HepG2 (cell line): ENCODE measurements at regions not wholly inside any gene's neighbourhood (a gene's known extent, or its start where the extent isn't known, plus 50 kb on each side); places are given as distances from the start of the nearest gene placed in this dataset.

Experiments
- ATAC-seq: fragments of 200-7000 bp; cut with Tn5 transposase; 3 replicates; pipeline ENCODE4 v1.9.1; 2020; ENCODE audit warnings: mild to moderate bottlenecking, moderate library complexity
- BruUV-seq: library from RNA; stranded (reverse); fragments of 400-500 nt; replicated peaks from 2 replicates; lab custom pipeline; 2021; lab: Mats Ljungman, UMichigan
- CTCF ChIA-PET: fragments of 300-600 bp; formaldehyde crosslinking; extraction: SDS; loops from one replicate; lab custom pipeline; 2021; ENCODE audit warnings: low total read pairs, inconsistent platforms, low intra/inter-chr PET ratio; lab: Yijun Ruan, JAX
- POLR2A ChIA-PET: fragments of 350-600 bp; sonication (Branson Sonifier 250); formaldehyde crosslinking; loops from one replicate; lab custom pipeline; 2020; ENCODE audit warnings: antibody characterized with exemption, inconsistent platforms; lab: Yijun Ruan, JAX
- DNase-seq: peaks from one replicate; pipeline ENCODE4 v3.0.0-alpha.2; 2015; ENCODE audit warnings: low spot score
- FAIRE-seq: peaks from 3 replicates; lab custom pipeline; 2011; peaks lifted over from hg19 to GRCh38; lab: Jason Lieb, UNC
- H2AFZ ChIP-seq: one replicate; pipeline ENCODE4 v1.6.1; 2011; ENCODE audit warnings: low read length, inconsistent platforms
- H3K27ac ChIP-seq: fragments of 300-600 bp; 3 replicates; pipeline ENCODE4 v1.8.0; 2011; ENCODE audit warnings: mixed run types, mild to moderate bottlenecking, mixed read lengths, low read length, inconsistent platforms; ENCODE audit not compliant: insufficient read depth; ENCODE audit errors: extremely low read length
- H3K27me3 ChIP-seq, 2 experiments: fragments of 200-600 bp in 1 of 2; 2 replicates in 1 of 2; 3 replicates in 1 of 2; pipeline versions ENCODE4 v1.6.0 to v1.8.0; 2011; ENCODE audit warnings: low read length in 2 of 2, mild to moderate bottlenecking in 2 of 2, moderate library complexity in 2 of 2, inconsistent platforms in 1 of 2; ENCODE audit not compliant: insufficient read depth in 2 of 2, control insufficient read depth in 1 of 2
- H3K36me3 ChIP-seq, 2 experiments: fragments of 200-600 bp in 1 of 2; replicated peaks in 1 of 2; 2 replicates in 1 of 2; 3 replicates in 1 of 2; pipeline versions ENCODE4 v1.5.1 to v1.8.0; 2011; ENCODE audit warnings: low read length in 2 of 2, inconsistent platforms in 1 of 2; ENCODE audit not compliant: insufficient read depth in 2 of 2, control insufficient read depth in 1 of 2
- H3K4me1 ChIP-seq: 2 replicates; pipeline ENCODE4 v1.5.1; 2012; ENCODE audit warnings: low read length, inconsistent platforms; ENCODE audit not compliant: insufficient read depth
- H3K4me2 ChIP-seq: 2 replicates; pipeline ENCODE4 v1.6.0; 2011; ENCODE audit warnings: low read depth, low read length, inconsistent platforms
- H3K4me3 ChIP-seq, 3 experiments: fragments of 200-600 bp in 1 of 3; sonication (generic), shearing (Covaris generic) in 1 of 3; replicated peaks in 1 of 3; 2 replicates each; pipeline ENCODE4 v1.5.1; 2011 to 2016; ENCODE audit warnings: low read length in 3 of 3, inconsistent platforms in 2 of 3, low read depth in 2 of 3, mild to moderate bottlenecking in 2 of 3, control low read depth in 1 of 3, mixed read lengths in 1 of 3; ENCODE audit not compliant: insufficient read depth in 1 of 3
- H3K79me2 ChIP-seq: one replicate; pipeline ENCODE4 v1.6.1; 2011; ENCODE audit warnings: low read length, inconsistent platforms; ENCODE audit not compliant: insufficient read depth
- H3K9ac ChIP-seq: 2 replicates; pipeline ENCODE4 v1.6.0; 2011; ENCODE audit warnings: mild to moderate bottlenecking, low read depth, low read length, inconsistent platforms; ENCODE audit not compliant: insufficient read depth
- H3K9me3 ChIP-seq: 2 replicates; pipeline ENCODE4 v1.5.1; 2012; ENCODE audit warnings: mild to moderate bottlenecking, low read length
- H4K20me1 ChIP-seq: 2 replicates; pipeline ENCODE4 v1.6.0; 2011; ENCODE audit warnings: inconsistent platforms, mild to moderate bottlenecking, low read length, moderate library complexity; ENCODE audit not compliant: insufficient read depth
- ATF7-NPFF ChIP-seq: sonication (generic); formaldehyde crosslinking; IDR thresholded peaks from 2 replicates; pipeline ENCODE4 v1.8.1; 2023; ENCODE audit warnings: mild to moderate bottlenecking, low read depth, missing genetic modification reagents, moderate library complexity
- HNRNPL ChIP-seq: fragments of 200-400 bp; formaldehyde crosslinking; IDR thresholded peaks from 2 replicates; pipeline ENCODE4 v1.6.1; 2017; ENCODE audit warnings: mild to moderate bottlenecking, low read depth, low read length
- KDM6A ChIP-seq: IDR thresholded peaks from 2 replicates; pipeline ENCODE4 v1.6.1; 2016; ENCODE audit warnings: low read depth
- MXI1 ChIP-seq: IDR thresholded peaks from 3 replicates; pipeline ENCODE4 v1.6.1; 2012; ENCODE audit warnings: low read depth, low read length, inconsistent platforms, borderline replicate concordance
- NR2F1 ChIP-seq, 2 experiments: fragments of 450-650 bp in 1 of 2; formaldehyde crosslinking in 1 of 2; IDR thresholded peaks; 2 replicates each; pipeline versions ENCODE4 v1.5.0 to v1.6.1; 2016 to 2020; ENCODE audit warnings: mild to moderate bottlenecking in 1 of 2, missing compliant biosample characterization in 1 of 2, missing genetic modification reagents in 1 of 2, moderate library complexity in 1 of 2
- STAT6 ChIP-seq: sonication (generic); formaldehyde crosslinking; IDR thresholded peaks from 2 replicates; pipeline ENCODE4 v1.4.0; 2020; ENCODE audit warnings: missing genetic modification reagents, mild to moderate bottlenecking, borderline replicate concordance
- ZNF180 ChIP-seq: sonication (generic); formaldehyde crosslinking; IDR thresholded peaks from 2 replicates; pipeline ENCODE4 v1.4.0; 2020; ENCODE audit warnings: low read depth, missing genetic modification reagents, borderline replicate concordance
- ZNF292 ChIP-seq: sonication (generic); formaldehyde crosslinking; IDR thresholded peaks from 2 replicates; pipeline ENCODE4 v1.8.1; 2022; ENCODE audit warnings: mild to moderate bottlenecking, low read depth, missing genetic modification reagents, borderline replicate concordance
- ZNF510 ChIP-seq: sonication (generic); formaldehyde crosslinking; IDR thresholded peaks from 2 replicates; pipeline ENCODE4 v1.4.0; 2020; ENCODE audit warnings: low read depth, mild to moderate bottlenecking, missing genetic modification reagents
- ZNF781 ChIP-seq: sonication (generic); formaldehyde crosslinking; IDR thresholded peaks from 2 replicates; pipeline ENCODE4 v1.5.1; 2020; ENCODE audit warnings: borderline replicate concordance, mild to moderate bottlenecking, missing genetic modification reagents; ENCODE audit errors: not compliant biosample characterization
- ZNF841 ChIP-seq: sonication (generic); formaldehyde crosslinking; IDR thresholded peaks from 2 replicates; pipeline ENCODE4 v1.8.1; 2023; ENCODE audit warnings: missing genetic modification reagents, borderline replicate concordance
- WGBS: methylation state at CpG from one replicate; pipeline ENCODE4 v1.1.6; 2017; ENCODE audit warnings: low lambda C conversion rate; 5-methylcytosine and 5-hydroxymethylcytosine counted together
- in situ Hi-C: cut with HindIII; loops from 2 replicates; pipeline ENCODE4 v1.10.0; 2017; ENCODE audit warnings: low pct_unique_long_range_greater_than_20kb; ENCODE audit not compliant: extremely low pct_ligation_motif_present
- intact Hi-C: fragments of 100-400 bp; cut with micrococcal nuclease; formaldehyde crosslinking; loops from one replicate; pipeline ENCODE4 v1.10.0; 2022; ENCODE audit not compliant: unreplicated experiment
- TF ChIP-seq, protein P1 (sequence below): sonication (generic); formaldehyde crosslinking; IDR thresholded peaks from 2 replicates; pipeline ENCODE4 v1.5.0; 2020; ENCODE audit warnings: mild to moderate bottlenecking, missing genetic modification reagents, moderate library complexity
- TF ChIP-seq, protein P2 (sequence below): sonication (generic); formaldehyde crosslinking; IDR thresholded peaks from 2 replicates; pipeline ENCODE4 v1.4.0; 2020; ENCODE audit warnings: missing genetic modification reagents
- TF ChIP-seq, protein P3 (sequence below): sonication (generic); formaldehyde crosslinking; conservative IDR thresholded peaks from 2 replicates; pipeline ENCODE4 v1.4.0; 2020; ENCODE audit warnings: missing genetic modification reagents

DNA sequence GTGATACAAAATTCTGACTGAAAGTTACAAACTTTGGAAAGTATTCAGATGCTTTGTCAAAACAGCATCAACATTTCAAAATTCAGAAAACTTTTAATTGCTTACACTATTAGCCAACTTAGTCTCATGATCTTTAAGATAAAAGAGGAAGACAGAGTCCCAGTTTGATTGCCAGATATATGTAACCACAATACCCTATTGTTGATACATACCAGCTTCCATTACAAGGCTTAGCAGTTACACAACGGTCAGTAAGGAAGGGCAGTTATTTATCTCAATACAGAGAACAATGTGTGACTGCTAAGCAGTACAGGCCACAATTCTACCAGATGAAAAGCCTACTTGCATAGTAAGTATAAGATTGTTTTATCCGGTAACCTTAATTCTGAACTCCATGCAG is 138.4 kb downstream of the SPANXN3 start:
- ChIA-PET CTCF (no interaction called here), POLR2A (no interaction called here)
- WGBS, result 0% methylated on average over 2 of the region's 2 CpGs
- no peak overlapping the region for H3K4me2 ChIP-seq
- ATAC-seq, result no peak
- in situ Hi-C loops, result no loop called here
- no peak overlapping the region for H2AFZ ChIP-seq
- no peak overlapping the region for H3K9ac ChIP-seq
- no peak for FAIRE-seq
- DNase-seq, result no peak
- intact Hi-C loops, result no loop called here
- H3K27ac ChIP-seq, result no peak overlapping the region
- no peaks in the 10 kb centered on the region for H3K36me3 ChIP-seq
- peaks cover 70% of the 10 kb centered on the region for H3K9me3 ChIP-seq
- H3K4me3 ChIP-seq, result no peak overlapping the region
- no peaks in the 10 kb centered on the region for H3K79me2 ChIP-seq
- BruUV-seq, result no TSS peak
- H4K20me1 ChIP-seq, result no peaks in the 10 kb centered on the region
- H3K4me1 ChIP-seq, result no peaks in the 10 kb centered on the region
- no peaks in the 10 kb centered on the region for H3K27me3 ChIP-seq
- TF ChIP-seq ZNF781 (CRISPR knock-in tag) (no peak), STAT6 (CRISPR knock-in tag) (no peak), HNRNPL (no peak), ZNF841 (no peak), ZNF292 (no peak), ATF7-NPFF (no peak), KDM6A (CRISPR knock-in tag) (no peak), MXI1 (no peak), ZNF180 (CRISPR knock-in tag) (no peak), ZNF510 (CRISPR knock-in tag) (no peak), NR2F1 (CRISPR knock-in tag; IDR thresholded peaks at IDR 0.05) (no peak)
- TF ChIP-seq, protein P1, sequence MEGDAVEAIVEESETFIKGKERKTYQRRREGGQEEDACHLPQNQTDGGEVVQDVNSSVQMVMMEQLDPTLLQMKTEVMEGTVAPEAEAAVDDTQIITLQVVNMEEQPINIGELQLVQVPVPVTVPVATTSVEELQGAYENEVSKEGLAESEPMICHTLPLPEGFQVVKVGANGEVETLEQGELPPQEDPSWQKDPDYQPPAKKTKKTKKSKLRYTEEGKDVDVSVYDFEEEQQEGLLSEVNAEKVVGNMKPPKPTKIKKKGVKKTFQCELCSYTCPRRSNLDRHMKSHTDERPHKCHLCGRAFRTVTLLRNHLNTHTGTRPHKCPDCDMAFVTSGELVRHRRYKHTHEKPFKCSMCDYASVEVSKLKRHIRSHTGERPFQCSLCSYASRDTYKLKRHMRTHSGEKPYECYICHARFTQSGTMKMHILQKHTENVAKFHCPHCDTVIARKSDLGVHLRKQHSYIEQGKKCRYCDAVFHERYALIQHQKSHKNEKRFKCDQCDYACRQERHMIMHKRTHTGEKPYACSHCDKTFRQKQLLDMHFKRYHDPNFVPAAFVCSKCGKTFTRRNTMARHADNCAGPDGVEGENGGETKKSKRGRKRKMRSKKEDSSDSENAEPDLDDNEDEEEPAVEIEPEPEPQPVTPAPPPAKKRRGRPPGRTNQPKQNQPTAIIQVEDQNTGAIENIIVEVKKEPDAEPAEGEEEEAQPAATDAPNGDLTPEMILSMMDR, result no peak
- TF ChIP-seq, protein P2, sequence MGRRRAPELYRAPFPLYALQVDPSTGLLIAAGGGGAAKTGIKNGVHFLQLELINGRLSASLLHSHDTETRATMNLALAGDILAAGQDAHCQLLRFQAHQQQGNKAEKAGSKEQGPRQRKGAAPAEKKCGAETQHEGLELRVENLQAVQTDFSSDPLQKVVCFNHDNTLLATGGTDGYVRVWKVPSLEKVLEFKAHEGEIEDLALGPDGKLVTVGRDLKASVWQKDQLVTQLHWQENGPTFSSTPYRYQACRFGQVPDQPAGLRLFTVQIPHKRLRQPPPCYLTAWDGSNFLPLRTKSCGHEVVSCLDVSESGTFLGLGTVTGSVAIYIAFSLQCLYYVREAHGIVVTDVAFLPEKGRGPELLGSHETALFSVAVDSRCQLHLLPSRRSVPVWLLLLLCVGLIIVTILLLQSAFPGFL, result no peak
- TF ChIP-seq, protein P3, sequence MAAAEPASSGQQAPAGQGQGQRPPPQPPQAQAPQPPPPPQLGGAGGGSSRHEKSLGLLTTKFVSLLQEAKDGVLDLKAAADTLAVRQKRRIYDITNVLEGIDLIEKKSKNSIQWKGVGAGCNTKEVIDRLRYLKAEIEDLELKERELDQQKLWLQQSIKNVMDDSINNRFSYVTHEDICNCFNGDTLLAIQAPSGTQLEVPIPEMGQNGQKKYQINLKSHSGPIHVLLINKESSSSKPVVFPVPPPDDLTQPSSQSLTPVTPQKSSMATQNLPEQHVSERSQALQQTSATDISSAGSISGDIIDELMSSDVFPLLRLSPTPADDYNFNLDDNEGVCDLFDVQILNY, result no peak
